Neural cell (in vitro differentiated cells): ENCODE measurements at regions not wholly inside any gene's neighbourhood (a gene's known extent, or its start where the extent isn't known, plus 50 kb on each side); places are given as distances from the start of the nearest gene placed in this dataset.

Experiments
- H2AFZ ChIP-seq: fragments of 200-600, 300-800 bp; sonication (generic), shearing (Covaris generic); 2 replicates; pipeline ENCODE4 v1.6.0; 2014; ENCODE audit warnings: low read depth, mild to moderate bottlenecking, antibody characterized with exemption, low read length, moderate library complexity
- H3F3A ChIP-seq: fragments of 200-600 bp; shearing (Covaris generic); 2 replicates; pipeline ENCODE4 v1.6.1; 2016; ENCODE audit warnings: mild to moderate bottlenecking, moderate library complexity, mixed read lengths, antibody characterized with exemption, low read length; ENCODE audit not compliant: insufficient read depth, poor library complexity, severe bottlenecking
- H3K27ac ChIP-seq: fragments of 200-600, 300-800 bp; sonication (generic), shearing (Covaris generic); 2 replicates; pipeline ENCODE4 v1.5.1; 2014; ENCODE audit warnings: mild to moderate bottlenecking, low read length, moderate library complexity
- H3K27me3 ChIP-seq: fragments of 300-800, 200-600 bp; sonication (generic), shearing (Covaris generic); 2 replicates; pipeline ENCODE4 v1.6.0; 2014; ENCODE audit warnings: mild to moderate bottlenecking, low read depth, low read length, moderate library complexity; ENCODE audit not compliant: insufficient read depth
- H3K36me3 ChIP-seq: fragments of 300-800, 200-600 bp; sonication (generic), shearing (Covaris generic); 2 replicates; pipeline ENCODE4 v1.5.1; 2014; ENCODE audit warnings: mild to moderate bottlenecking, antibody characterized with exemption, low read length, moderate library complexity; ENCODE audit not compliant: insufficient read depth
- H3K4me2 ChIP-seq: fragments of 300-800, 200-600 bp; sonication (generic), shearing (Covaris generic); 2 replicates; pipeline ENCODE4 v1.6.0; 2014; ENCODE audit warnings: mild to moderate bottlenecking, low read length
- H3K4me3 ChIP-seq: fragments of 300-800, 200-600 bp; sonication (generic), shearing (Covaris generic); 2 replicates; pipeline ENCODE4 v1.5.1; 2014; ENCODE audit warnings: mild to moderate bottlenecking, low read length, moderate library complexity
- H3K79me2 ChIP-seq: fragments of 200-600 bp; shearing (Covaris generic); replicated peaks from 2 replicates; pipeline ENCODE4 v1.6.0; 2014; ENCODE audit warnings: mild to moderate bottlenecking, low read length, moderate library complexity; ENCODE audit not compliant: insufficient read depth
- H3K9ac ChIP-seq: fragments of 300-800, 200-600 bp; sonication (generic), shearing (Covaris generic); 2 replicates; pipeline ENCODE4 v1.6.1; 2016; ENCODE audit warnings: mild to moderate bottlenecking, low read length, mixed read lengths
- H3K9me2 ChIP-seq: fragments of 200-600 bp; shearing (Covaris generic); 2 replicates; pipeline ENCODE4 v1.6.1; 2016; ENCODE audit warnings: mild to moderate bottlenecking, low read length, mixed read lengths; ENCODE audit not compliant: insufficient read depth
- H3K9me3 ChIP-seq: fragments of 200-600, 300-800 bp; sonication (generic), shearing (Covaris generic); 2 replicates; pipeline ENCODE4 v1.6.1; 2016; ENCODE audit warnings: mild to moderate bottlenecking, mixed run types, low read length, moderate library complexity, mixed read lengths
- H4K20me1 ChIP-seq: fragments of 200-600 bp; shearing (Covaris generic); 2 replicates; pipeline ENCODE4 v1.6.1; 2016; ENCODE audit warnings: mild to moderate bottlenecking, mixed run types; ENCODE audit not compliant: insufficient read depth
- CTCF ChIP-seq: fragments of 450-650 bp; IDR thresholded peaks from 2 replicates; pipeline ENCODE4 v1.5.1; 2014; ENCODE audit warnings: antibody characterized with exemption, mild to moderate bottlenecking, moderate library complexity; ENCODE audit not compliant: poor library complexity, severe bottlenecking
- EP300 ChIP-seq: fragments of 450-650 bp; conservative IDR thresholded peaks from 2 replicates; pipeline ENCODE4 v1.6.1; 2014; ENCODE audit warnings: antibody characterized with exemption, mild to moderate bottlenecking, moderate library complexity; ENCODE audit not compliant: poor library complexity, severe bottlenecking
- EZH2 ChIP-seq: fragments of 200-600, 300-800 bp; shearing (Covaris generic), sonication (generic); IDR thresholded peaks from 2 replicates; pipeline ENCODE4 v1.6.1; 2014; ENCODE audit warnings: antibody characterized with exemption, low read length, borderline replicate concordance, mild to moderate bottlenecking; ENCODE audit not compliant: insufficient read depth, poor library complexity, severe bottlenecking
- MXI1 ChIP-seq: fragments of 450-650 bp; conservative IDR thresholded peaks from 2 replicates; pipeline ENCODE4 v1.6.1; 2014; ENCODE audit warnings: antibody characterized with exemption, mild to moderate bottlenecking; ENCODE audit not compliant: poor library complexity, severe bottlenecking
- POLR2AphosphoS5 ChIP-seq: IDR thresholded peaks from 2 replicates; pipeline ENCODE4 v1.6.1; 2012
- RAD21 ChIP-seq: fragments of 450-650 bp; conservative IDR thresholded peaks from 2 replicates; pipeline ENCODE4 v1.6.1; 2014; ENCODE audit warnings: antibody characterized with exemption, mild to moderate bottlenecking, moderate library complexity
- REST ChIP-seq: IDR thresholded peaks from 2 replicates; pipeline ENCODE4 v1.6.1; 2012; ENCODE audit warnings: borderline replicate concordance
- SMC3 ChIP-seq: fragments of 450-650 bp; conservative IDR thresholded peaks from 2 replicates; pipeline ENCODE4 v1.6.1; 2014; ENCODE audit warnings: antibody characterized with exemption, mild to moderate bottlenecking, moderate library complexity; ENCODE audit not compliant: poor library complexity
- TAF1 ChIP-seq: IDR thresholded peaks from 2 replicates; pipeline ENCODE4 v1.6.1; 2012; ENCODE audit warnings: low read depth

- no peaks in the 10 kb centered on the region for H3K9me2 ChIP-seq
- H3K9me3 ChIP-seq: no peaks in the 10 kb centered on the region
- no peaks in the 10 kb centered on the region for H3F3A ChIP-seq
- no peak for TF ChIP-seq EZH2
- no peak for TF ChIP-seq REST
- no peak overlapping the region for H2AFZ ChIP-seq
- H3K9ac ChIP-seq: no peak overlapping the region
- no peaks in the 10 kb centered on the region for H3K36me3 ChIP-seq
- H3K79me2 ChIP-seq: no peaks in the 10 kb centered on the region
- no peaks in the 10 kb centered on the region for H4K20me1 ChIP-seq
- no peak overlapping the region for H3K27ac ChIP-seq
- no peaks in the 10 kb centered on the region for H3K27me3 ChIP-seq
- no peak overlapping the region for H3K4me3 ChIP-seq
- no peak overlapping the region for H3K4me2 ChIP-seq
Measured at GRCh38 chr5:18159331-18159730, 525.1 kb downstream of the TAF11L14 start.

DNA sequence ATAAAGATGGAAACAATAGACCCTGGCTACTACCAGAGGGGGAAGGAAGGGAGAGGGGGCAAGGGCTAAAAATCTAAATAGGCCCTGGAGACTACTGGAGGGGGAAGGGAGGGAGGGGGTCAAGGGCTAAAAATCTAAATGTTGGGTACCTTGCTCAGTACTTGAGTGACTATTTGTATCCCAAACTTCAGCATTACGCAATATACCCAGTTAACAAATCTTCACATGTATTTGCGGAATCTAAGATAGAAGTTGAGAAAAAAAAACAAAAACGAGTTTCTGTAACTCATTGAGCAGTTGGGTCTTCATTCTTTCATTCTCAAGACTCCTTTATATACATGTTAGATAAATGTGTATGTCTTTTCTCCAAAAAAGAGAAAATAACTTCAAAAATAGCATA is 537.4 kb downstream of the TAF11L14 start:
- Histone ChIP-seq H4K20me1 (no peaks in the 10 kb centered on the region), H3K27me3 (no peaks in the 10 kb centered on the region), H3K36me3 (no peaks in the 10 kb centered on the region), H3K9me2 (no peaks in the 10 kb centered on the region), H3K4me2 (no peak overlapping the region), H3K79me2 (no peaks in the 10 kb centered on the region), H3K4me3 (no peak overlapping the region), H3K9me3 (no peaks in the 10 kb centered on the region), H2AFZ (no peak overlapping the region), H3K9ac (no peak overlapping the region), H3K27ac (no peak overlapping the region), H3F3A (no peaks in the 10 kb centered on the region)
- TF ChIP-seq POLR2AphosphoS5 (no peak), EZH2 (no peak), EP300 (no peak), CTCF (no peak), REST (no peak), RAD21 (no peak), TAF1 (no peak), SMC3 (no peak), MXI1 (no peak)
